ENCODE measurements at regions not wholly inside any gene's neighbourhood (a gene's known extent, or its start where the extent isn't known, plus 50 kb on each side); places are given as distances from the start of the nearest gene placed in this dataset.

DNA sequence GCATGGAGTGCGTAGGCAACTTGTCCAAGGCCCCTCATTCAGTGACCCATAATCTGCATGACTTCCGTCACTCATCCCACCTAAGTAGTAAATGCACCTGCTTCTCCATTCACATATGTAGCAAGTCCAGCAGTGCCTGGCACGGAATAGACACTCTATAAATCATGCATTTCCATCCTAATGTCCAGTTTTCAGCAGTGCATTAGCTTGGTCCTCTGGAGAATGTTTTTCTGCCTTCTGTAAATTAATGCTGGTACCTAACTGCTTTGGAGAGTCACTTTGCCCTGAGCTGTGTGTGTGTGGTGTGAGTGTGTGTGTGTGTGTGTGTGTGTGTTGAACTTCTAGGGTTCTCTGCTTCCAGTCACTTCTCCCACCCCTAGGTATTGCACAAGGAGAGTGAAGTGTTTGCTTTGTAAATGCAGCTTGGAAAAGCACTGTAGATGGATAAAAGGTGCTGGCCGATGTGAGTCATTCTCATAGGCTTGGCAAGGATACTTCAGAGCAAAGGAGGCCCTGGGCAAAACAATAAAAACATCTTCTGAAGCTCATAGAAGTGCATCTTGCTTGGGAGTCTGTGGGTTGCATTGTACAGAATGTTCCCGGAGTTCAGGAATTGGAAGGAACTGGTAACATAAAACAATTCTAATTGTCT, 181.8 kb downstream of the KATNAL1 start:
- Histone ChIP-seq H3K4me3 (replicated peaks; ENCODE audit: low read depth, low read length) (no peak overlapping the region), H3K36me3 (ENCODE audit: control insufficient read depth, insufficient read depth, low read length) (no peaks in the 10 kb centered on the region), H3K27me3 (replicated peaks; ENCODE audit: control insufficient read depth, insufficient read depth, low read length) (no peaks in the 10 kb centered on the region)
- no peak for DNase-seq (ENCODE audit: extremely low read depth, insufficient read length)
- no peak for TF ChIP-seq CTCF (IDR thresholded peaks at IDR 0.05; ENCODE audit: insufficient read depth, low read length, poor library complexity, severe bottlenecking)

DNA sequence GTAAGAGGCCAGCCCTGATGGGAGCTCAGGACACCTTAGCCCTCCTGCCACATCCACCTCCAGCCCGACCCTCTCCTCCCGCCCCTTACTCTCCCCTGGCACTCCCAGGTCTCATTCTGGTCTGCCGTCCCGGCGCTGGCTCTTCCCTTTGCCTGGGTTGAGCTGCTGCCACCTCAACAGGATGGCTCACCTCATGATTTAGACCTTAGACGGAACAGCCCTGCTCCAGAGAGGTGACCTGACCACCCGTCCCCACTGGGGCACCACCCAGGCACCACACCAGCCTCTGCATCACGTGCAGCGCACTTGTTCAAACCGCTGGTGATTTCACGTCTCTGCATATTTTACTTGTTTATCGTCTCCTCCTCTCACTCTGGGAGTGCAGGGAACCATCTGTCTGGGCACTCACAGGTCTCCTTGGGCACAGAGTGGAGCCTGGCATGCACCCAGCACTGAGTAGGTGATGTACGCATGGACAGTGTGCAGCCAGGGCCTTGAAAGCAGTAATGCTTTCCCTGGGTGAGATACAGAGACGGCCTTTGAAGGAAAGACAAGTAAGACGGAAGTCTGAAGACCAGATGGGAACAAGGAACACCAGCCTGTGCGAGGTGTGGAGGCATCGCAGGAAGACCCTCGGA, 183.1 kb downstream of the KATNAL1 start:
- Histone ChIP-seq H3K36me3 (ENCODE audit: control insufficient read depth, insufficient read depth, low read length) (no peaks in the 10 kb centered on the region), H3K27me3 (replicated peaks; ENCODE audit: control insufficient read depth, insufficient read depth, low read length) (no peaks in the 10 kb centered on the region), H3K4me3 (replicated peaks; ENCODE audit: low read depth, low read length) (no peak overlapping the region)
- no peak for TF ChIP-seq CTCF (IDR thresholded peaks at IDR 0.05; ENCODE audit: insufficient read depth, low read length, poor library complexity, severe bottlenecking)
- DNase-seq (ENCODE audit: extremely low read depth, insufficient read length) = no peak

GRCh38 chr13:30123575-30123974, 183.8 kb downstream of the KATNAL1 start:
- no peak for TF ChIP-seq CTCF (IDR thresholded peaks at IDR 0.05; ENCODE audit: insufficient read depth, low read length, poor library complexity, severe bottlenecking)
- no peaks in the 10 kb centered on the region for H3K36me3 ChIP-seq (ENCODE audit: control insufficient read depth, insufficient read depth, low read length)

GRCh38 chr13:30121666-30122065, 185.7 kb downstream of the KATNAL1 start:
- Histone ChIP-seq H3K27me3 (replicated peaks; ENCODE audit: control insufficient read depth, insufficient read depth, low read length) (no peaks in the 10 kb centered on the region), H3K36me3 (ENCODE audit: control insufficient read depth, insufficient read depth, low read length) (no peaks in the 10 kb centered on the region), H3K4me3 (replicated peaks; ENCODE audit: low read depth, low read length) (no peak overlapping the region)
- TF ChIP-seq CTCF (IDR thresholded peaks at IDR 0.05; ENCODE audit: insufficient read depth, low read length, poor library complexity, severe bottlenecking) = no peak
- no peak for DNase-seq (ENCODE audit: extremely low read depth, insufficient read length)

More at GRCh38 chr13:30123575-30123974, 183.8 kb downstream of the KATNAL1 start:
- no peak for DNase-seq (ENCODE audit: extremely low read depth, insufficient read length)
- Histone ChIP-seq H3K27me3 (replicated peaks; ENCODE audit: control insufficient read depth, insufficient read depth, low read length) (no peaks in the 10 kb centered on the region), H3K4me3 (replicated peaks; ENCODE audit: low read depth, low read length) (no peak overlapping the region)

GRCh38 chr13:30121244-30121643, 186.1 kb downstream of the KATNAL1 start:
- no peak for TF ChIP-seq CTCF (IDR thresholded peaks at IDR 0.05; ENCODE audit: insufficient read depth, low read length, poor library complexity, severe bottlenecking)
- Histone ChIP-seq H3K36me3 (ENCODE audit: control insufficient read depth, insufficient read depth, low read length) (no peaks in the 10 kb centered on the region), H3K27me3 (replicated peaks; ENCODE audit: control insufficient read depth, insufficient read depth, low read length) (no peaks in the 10 kb centered on the region), H3K4me3 (replicated peaks; ENCODE audit: low read depth, low read length) (no peak overlapping the region)
- no peak for DNase-seq (ENCODE audit: extremely low read depth, insufficient read length)
